ENCODE measurements at regions not wholly inside any gene's neighbourhood (a gene's known extent, or its start where the extent isn't known, plus 50 kb on each side); places are given as distances from the start of the nearest gene placed in this dataset.

- TF ChIP-seq FOXP2 (optimal IDR thresholded peaks at IDR 0.05; ENCODE audit: borderline replicate concordance, extremely low read depth, extremely low read length, insufficient read depth) (no peak), TAF1 (IDR thresholded peaks at IDR 0.05; ENCODE audit: borderline replicate concordance, insufficient read depth, low read length) (no peak), SIN3A (IDR thresholded peaks at IDR 0.05; ENCODE audit: borderline replicate concordance, insufficient read depth, low read length) (no peak), POLR2AphosphoS5 (IDR thresholded peaks at IDR 0.05; ENCODE audit: low read depth, low read length) (no peak), REST (IDR thresholded peaks at IDR 0.05; ENCODE audit: insufficient read depth in 1 of 2, low read depth in 2 of 2, low read length in 2 of 2) (no peak)
These were observed 116.4 kb downstream of the TM9SF2 start for GRCh38 chr13:99617474-99618255.

- TF ChIP-seq FOXP2 (optimal IDR thresholded peaks at IDR 0.05; ENCODE audit: borderline replicate concordance, extremely low read depth, extremely low read length, insufficient read depth): no peak
- no peak for TF ChIP-seq TAF1 (IDR thresholded peaks at IDR 0.05; ENCODE audit: borderline replicate concordance, insufficient read depth, low read length)
- TF ChIP-seq REST (IDR thresholded peaks at IDR 0.05; ENCODE audit: insufficient read depth in 1 of 2, low read depth in 2 of 2, low read length in 2 of 2): no peak
- TF ChIP-seq POLR2AphosphoS5 (IDR thresholded peaks at IDR 0.05; ENCODE audit: low read depth, low read length): no peak
- TF ChIP-seq SIN3A (IDR thresholded peaks at IDR 0.05; ENCODE audit: borderline replicate concordance, insufficient read depth, low read length): no peak
These were observed 113.2 kb downstream of the TM9SF2 start for GRCh38 chr13:99614465-99614885.

Measured in PFSK-1 (cell line).